Gastrocnemius medialis (tissue), 4 donors: ENCODE measurements at regions not wholly inside any gene's neighbourhood (a gene's known extent, or its start where the extent isn't known, plus 50 kb on each side); places are given as distances from the start of the nearest gene placed in this dataset.

ENCODE experiments used
- CTCF ChIP-seq, 5 experiments: fragments of 450-650 bp in 3 of 5; fragments of 200-600 bp in 2 of 5; sonication (generic) in 2 of 5; IDR thresholded peaks in 4 of 5; conservative IDR thresholded peaks in 1 of 5; 1 replicate in 4 of 5; 2 replicates in 1 of 5; pipeline ENCODE4 v1.5.1; 2016 to 2019; ENCODE audit warnings: antibody characterized with exemption in 5 of 5, mild to moderate bottlenecking in 3 of 5, moderate library complexity in 3 of 5
- POLR2A ChIP-seq, 2 donors: fragments of 450-650 bp; IDR thresholded peaks; one replicate each; pipeline ENCODE4 v1.6.1; 2017; ENCODE audit warnings: antibody characterized with exemption in 2 of 2, mild to moderate bottlenecking in 2 of 2, moderate library complexity in 2 of 2

DNA sequence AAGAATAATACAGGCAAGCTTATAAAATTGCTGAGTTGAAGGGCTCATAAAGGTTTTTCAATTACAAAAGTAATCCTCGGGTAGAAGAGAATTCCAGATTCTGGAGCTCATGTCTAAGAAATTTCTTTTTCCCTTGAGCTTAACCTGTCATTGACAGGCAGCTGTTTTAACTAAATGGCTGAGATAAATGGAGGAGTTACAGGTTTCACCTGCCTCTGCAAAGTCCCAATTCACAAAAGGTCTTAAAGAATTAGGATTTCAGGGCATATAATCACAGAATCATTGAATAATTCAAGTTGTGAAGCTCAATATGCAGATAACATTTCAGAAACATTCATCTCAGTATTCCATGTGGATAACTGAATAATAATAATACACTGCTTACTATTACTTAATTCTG lies 660.1 kb upstream of the NRSN1 start:
- TF ChIP-seq CTCF (IDR thresholded peaks at IDR 0.05 in 4 of 5, conservative IDR thresholded peaks at IDR 0.05 in 1 of 5), result no peak
- TF ChIP-seq POLR2A (IDR thresholded peaks at IDR 0.05), result no peak
